Activated CD8-positive, alpha-beta T cell treated with anti-CD3 and anti-CD28 coated beads for 36 hours (primary cell): ENCODE measurements at regions not wholly inside any gene's neighbourhood (a gene's known extent, or its start where the extent isn't known, plus 50 kb on each side); places are given as distances from the start of the nearest gene placed in this dataset.
A peak's percentile ranks its signal among the peaks of the same experiment; 100 is the strongest.

Experiments
- ATAC-seq: fragments of 200-7000 bp; cut with Tn5 transposase; one replicate; pipeline ENCODE4 v1.10.0; 2021; ENCODE audit warnings: mild to moderate bottlenecking, moderate library complexity
- CTCF ChIA-PET: fragments of 350-600 bp; sonication (Branson Sonifier 250); formaldehyde crosslinking; loops from one replicate; lab custom pipeline; 2021; ENCODE audit warnings: antibody characterized with exemption; lab: Charles Lee
- POLR2A ChIA-PET: fragments of 350-600 bp; sonication (Branson Sonifier 250); formaldehyde crosslinking; loops from one replicate; lab custom pipeline; 2021; ENCODE audit warnings: antibody characterized with exemption; lab: Charles Lee
- DNase-seq: peaks from one replicate; pipeline ENCODE4 v3.0.0-alpha.2; 2020
- H3K27ac Mint-ChIP-seq: one replicate; pipeline ENCODE4 v1.8.0; 2021; ENCODE audit warnings: mild to moderate bottlenecking, mixed read lengths
- H3K27me3 Mint-ChIP-seq: one replicate; pipeline ENCODE4 v1.8.0; 2021; ENCODE audit warnings: mixed read lengths
- H3K36me3 Mint-ChIP-seq: one replicate; pipeline ENCODE4 v1.8.0; 2021; ENCODE audit warnings: low read depth, mixed read lengths
- H3K4me1 Mint-ChIP-seq: one replicate; pipeline ENCODE4 v1.8.0; 2021; ENCODE audit warnings: low read depth, mixed read lengths
- H3K4me3 Mint-ChIP-seq: one replicate; pipeline ENCODE4 v1.8.0; 2021; ENCODE audit warnings: mild to moderate bottlenecking, moderate library complexity, mixed read lengths
- H3K9me3 Mint-ChIP-seq: one replicate; pipeline ENCODE4 v1.8.0; 2021; ENCODE audit warnings: mixed read lengths
- CTCF ChIP-seq: fragments of 200-600 bp; IDR thresholded peaks from one replicate; pipeline ENCODE4 v1.8.0; 2022; ENCODE audit warnings: antibody characterized with exemption, mild to moderate bottlenecking
- intact Hi-C: fragments of 100-400 bp; cut with micrococcal nuclease; formaldehyde crosslinking; loops from one replicate; pipeline ENCODE4 v1.10.0; 2022

DNA sequence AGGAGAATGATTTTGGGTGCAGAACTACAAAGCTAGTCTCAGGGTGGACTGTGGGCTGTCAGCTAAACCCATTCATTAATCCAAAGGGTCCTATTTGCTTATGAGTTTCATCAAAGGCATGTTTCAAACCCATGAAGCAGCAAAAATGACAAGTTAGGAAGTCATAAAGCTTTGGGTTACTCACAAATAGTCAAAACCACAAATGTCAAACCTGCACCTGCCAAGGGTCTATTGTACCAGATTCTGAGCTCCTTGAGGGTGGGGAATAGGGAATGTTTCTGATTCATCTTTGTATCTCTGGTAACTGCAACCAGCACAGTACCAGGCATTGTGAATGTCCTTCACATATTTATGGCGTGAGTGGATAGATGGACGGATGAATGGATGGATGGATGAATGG lies 317.7 kb downstream of the MAF start:
- peak; percentile 22 for ATAC-seq
- H3K4me1 Mint-ChIP-seq = peaks cover 72% of the 10 kb centered on the region
- intact Hi-C loops = no loop called here

GRCh38 chr16:79278506-79278905 lies 322.0 kb downstream of the MAF start:
- no peak for TF ChIP-seq CTCF
- peak overlapping the region; percentile 39 for H3K4me3 Mint-ChIP-seq
- peaks cover 50% of the 10 kb centered on the region for H3K27me3 Mint-ChIP-seq
- CTCF ChIA-PET = interaction anchor here (0.7 to 1.4 kb wide), 4 partner anchors 9 to 572 kb away, joined by 3 to 5 read pairs (median 3); no protein-coding TSS in a partner anchor
- no peaks in the 10 kb centered on the region for H3K36me3 Mint-ChIP-seq
- peak overlapping the region; percentile 74 for H3K27ac Mint-ChIP-seq
- POLR2A ChIA-PET = interaction anchor here (0.9 to 1.7 kb wide), 5 partner anchors 10 to 86 kb away, joined by 3 to 8 read pairs (median 3); no protein-coding TSS in a partner anchor
- H3K4me1 Mint-ChIP-seq = peaks cover 53% of the 10 kb centered on the region
- DNase-seq = peak; percentile 80
- intact Hi-C loops = no loop called here
- ATAC-seq = peak; percentile 85
- H3K9me3 Mint-ChIP-seq = no peaks in the 10 kb centered on the region

More for the DNA sequence above, 317.7 kb downstream of the MAF start:
- peak overlapping the region; percentile 2 for H3K4me3 Mint-ChIP-seq
- H3K36me3 Mint-ChIP-seq = no peaks in the 10 kb centered on the region
- CTCF ChIA-PET = interaction anchor here (0.8 to 1.5 kb wide), 2 partner anchors 15 to 33 kb away, joined by 3 to 5 read pairs; no protein-coding TSS in a partner anchor
- POLR2A ChIA-PET = interaction anchor here (1.4 to 2.1 kb wide), 2 partner anchors 13 to 14 kb away, joined by 3 to 8 read pairs; no protein-coding TSS in a partner anchor
- DNase-seq = no peak
- no peaks in the 10 kb centered on the region for H3K9me3 Mint-ChIP-seq
- peak overlapping the region; percentile 72 for H3K27ac Mint-ChIP-seq
- TF ChIP-seq CTCF = no peak
- peaks cover 25% of the 10 kb centered on the region for H3K27me3 Mint-ChIP-seq

DNA sequence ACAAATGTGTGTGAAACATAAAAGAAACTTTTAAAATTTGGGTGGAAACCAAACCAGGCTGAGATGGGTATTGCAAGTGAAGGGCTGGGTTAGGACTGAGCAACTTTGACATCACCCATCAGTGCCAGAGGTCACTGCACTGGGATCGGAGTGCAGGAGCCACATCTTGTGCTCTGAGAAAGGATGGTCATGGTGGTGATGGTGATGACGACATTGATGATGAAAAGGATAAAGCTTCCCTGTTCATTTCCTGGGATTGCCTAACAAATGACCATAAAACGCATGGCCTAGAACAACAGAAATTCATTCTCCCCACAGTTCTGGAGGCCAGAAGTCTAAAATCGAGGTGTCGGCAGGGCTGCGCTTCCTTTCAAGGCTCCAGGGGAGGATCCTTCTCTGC lies 324.0 kb downstream of the MAF start:
- POLR2A ChIA-PET = interaction anchor here (0.6 kb wide), 1 partner anchor 121 kb away, joined by 4 read pairs; no protein-coding TSS in a partner anchor
- CTCF ChIA-PET = no interaction called here
- TF ChIP-seq CTCF = no peak
- Mint-ChIP-seq H3K27me3 (peaks cover 56% of the 10 kb centered on the region), H3K9me3 (no peaks in the 10 kb centered on the region), H3K4me1 (peaks cover 53% of the 10 kb centered on the region), H3K4me3 (no peak overlapping the region), H3K36me3 (no peaks in the 10 kb centered on the region), H3K27ac (no peak overlapping the region)
- ATAC-seq (no peak), DNase-seq (no peak)
- intact Hi-C loops = no loop called here

DNA sequence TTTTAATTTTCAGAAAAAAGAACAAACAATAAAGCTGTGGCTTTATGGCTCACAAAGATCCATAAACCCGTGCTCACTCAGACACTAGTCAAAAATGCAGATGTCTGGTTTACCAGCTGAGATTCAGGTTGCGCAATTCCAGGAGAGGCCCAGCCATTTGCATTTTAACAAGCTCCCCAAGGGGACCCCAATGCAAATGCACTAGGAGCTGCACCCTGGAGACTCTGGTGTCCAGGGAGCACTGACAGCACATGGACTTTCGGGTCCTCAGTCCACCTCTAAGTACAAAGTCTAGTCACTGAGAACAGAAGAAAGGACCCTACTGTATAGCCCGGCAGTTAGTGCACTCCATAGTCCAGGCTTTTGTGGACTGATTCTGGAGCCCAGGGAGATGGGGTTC lies 326.3 kb downstream of the MAF start:
- no peak for TF ChIP-seq CTCF
- intact Hi-C loops = loop anchor here (5.0 kb wide), 1 partner anchor 192 kb away; no protein-coding TSS in a partner anchor
- Mint-ChIP-seq H3K4me3 (no peak overlapping the region), H3K4me1 (peaks cover 60% of the 10 kb centered on the region), H3K9me3 (no peaks in the 10 kb centered on the region), H3K27ac (no peak overlapping the region), H3K36me3 (no peaks in the 10 kb centered on the region), H3K27me3 (peaks cover 48% of the 10 kb centered on the region)
- ChIA-PET CTCF (interaction anchor here (0.6 to 1.2 kb wide), 2 partner anchors 13 to 56 kb away, joined by 3 read pairs; no protein-coding TSS in a partner anchor), POLR2A (no interaction called here)
- DNase-seq = no peak
- ATAC-seq = no peak

DNA sequence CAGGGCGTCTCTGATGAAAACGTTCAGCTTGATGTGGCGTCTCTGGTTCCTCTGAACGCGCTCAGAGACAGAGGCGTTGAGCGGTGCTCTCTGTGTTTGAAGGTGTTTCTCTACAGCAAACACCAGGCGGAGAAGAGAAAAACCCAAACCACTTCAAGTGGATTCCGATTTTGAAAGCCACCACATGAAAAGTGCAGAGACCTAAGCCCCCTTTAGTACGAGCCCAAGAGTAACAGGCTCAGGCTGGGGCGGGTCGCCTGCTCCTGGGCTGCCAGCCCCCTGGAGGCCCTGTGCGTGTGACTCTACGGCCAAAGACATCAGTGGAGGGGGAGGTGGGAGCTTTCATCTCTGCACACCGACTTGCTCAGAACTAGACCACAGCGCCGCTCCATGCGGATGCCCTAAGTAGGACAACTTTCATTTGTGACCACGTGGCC lies 328.4 kb downstream of the MAF start:
- ATAC-seq (peak; percentile 63), DNase-seq (peak; percentile 87)
- peaks cover 63% of the 10 kb centered on the region for H3K4me1 Mint-ChIP-seq
- ChIA-PET POLR2A (interaction anchor here (0.7 to 1.3 kb wide), 5 partner anchors 9 to 197 kb away, joined by 3 to 9 read pairs (median 3); no protein-coding TSS in a partner anchor), CTCF (interaction anchor here (1.0 kb wide), 1 partner anchor 13 kb away, joined by 3 read pairs; no protein-coding TSS in a partner anchor)
- H3K36me3 Mint-ChIP-seq = no peaks in the 10 kb centered on the region
- TF ChIP-seq CTCF = no peak
- H3K27ac Mint-ChIP-seq = peak overlapping the region; percentile 89
- H3K4me3 Mint-ChIP-seq = peak overlapping the region; percentile 57
- no peaks in the 10 kb centered on the region for H3K9me3 Mint-ChIP-seq
- intact Hi-C loops = loop anchor here (5.0 kb wide), 1 partner anchor 190 kb away; no protein-coding TSS in a partner anchor
- H3K27me3 Mint-ChIP-seq = peaks cover 51% of the 10 kb centered on the region
